T-helper 17 cell (primary cell): ENCODE measurements at regions not wholly inside any gene's neighbourhood (a gene's known extent, or its start where the extent isn't known, plus 50 kb on each side); places are given as distances from the start of the nearest gene placed in this dataset.

ENCODE experiments used
- ATAC-seq: fragments of 150-1000 bp; cut with Tn5 transposase; 2 replicates; pipeline ENCODE4 v1.10.0; 2021; ENCODE audit warnings: mild to moderate bottlenecking, moderate library complexity
- DNase-seq, 3 donors: peaks; one replicate each; pipeline versions ENCODE4 v3.0.0 to v3.0.0-alpha.2; 2020 to 2021
- H3K9me3 ChIP-seq: one replicate; pipeline ENCODE4 v1.7.0; 2013; ENCODE audit warnings: low read length, mild to moderate bottlenecking; ENCODE audit not compliant: control insufficient read depth, poor library complexity, severe bottlenecking
- H3K27ac Mint-ChIP-seq: one replicate; pipeline ENCODE4 v1.8.0; 2022; ENCODE audit warnings: mild to moderate bottlenecking, moderate library complexity, mixed read lengths
- H3K27me3 Mint-ChIP-seq: one replicate; pipeline ENCODE4 v1.8.0; 2022; ENCODE audit warnings: mixed read lengths
- H3K36me3 Mint-ChIP-seq: one replicate; pipeline ENCODE4 v1.8.0; 2022; ENCODE audit warnings: low read depth, mixed read lengths
- H3K4me1 Mint-ChIP-seq: one replicate; pipeline ENCODE4 v1.8.0; 2022; ENCODE audit warnings: mild to moderate bottlenecking, mixed read lengths
- H3K4me3 Mint-ChIP-seq: one replicate; pipeline ENCODE4 v1.8.0; 2022; ENCODE audit warnings: mild to moderate bottlenecking, moderate library complexity, mixed read lengths

GRCh38 chr11:69982690-69983570, 95.2 kb upstream of the ANO1 start:
- no peaks in the 10 kb centered on the region for H3K9me3 ChIP-seq
- DNase-seq (no peak), ATAC-seq (no peak)
- Mint-ChIP-seq H3K4me1 (no peaks in the 10 kb centered on the region), H3K36me3 (no peaks in the 10 kb centered on the region), H3K27me3 (peaks cover 69% of the 10 kb centered on the region), H3K27ac (no peak overlapping the region), H3K4me3 (no peak overlapping the region)

- no peak overlapping the region for H3K27ac Mint-ChIP-seq
Observed at GRCh38 chr11:69983571-69983877, 94.6 kb upstream of the ANO1 start.

GRCh38 chr11:69983897-69984438, 94.1 kb upstream of the ANO1 start:
- Mint-ChIP-seq H3K27ac (no peak overlapping the region), H3K4me1 (no peaks in the 10 kb centered on the region), H3K27me3 (peaks cover 73% of the 10 kb centered on the region), H3K4me3 (no peak overlapping the region), H3K36me3 (no peaks in the 10 kb centered on the region)
- H3K9me3 ChIP-seq: no peaks in the 10 kb centered on the region
- ATAC-seq: no peak
- no peak for DNase-seq

More at GRCh38 chr11:69983571-69983877, 94.6 kb upstream of the ANO1 start:
- ATAC-seq (no peak), DNase-seq (no peak)
- Mint-ChIP-seq H3K4me3 (no peak overlapping the region), H3K27me3 (peaks cover 73% of the 10 kb centered on the region), H3K36me3 (no peaks in the 10 kb centered on the region), H3K4me1 (no peaks in the 10 kb centered on the region)
- no peaks in the 10 kb centered on the region for H3K9me3 ChIP-seq

- H3K36me3 Mint-ChIP-seq: no peaks in the 10 kb centered on the region
- no peaks in the 10 kb centered on the region for H3K4me1 Mint-ChIP-seq
- ATAC-seq (no peak), DNase-seq (no peak)
- no peak overlapping the region for H3K27ac Mint-ChIP-seq
- H3K4me3 Mint-ChIP-seq: no peak overlapping the region
- H3K27me3 Mint-ChIP-seq: peaks cover 75% of the 10 kb centered on the region
- no peaks in the 10 kb centered on the region for H3K9me3 ChIP-seq
Observed at GRCh38 chr11:69984457-69985261, 93.5 kb upstream of the ANO1 start.

- H3K27me3 Mint-ChIP-seq: peaks cover 75% of the 10 kb centered on the region
- DNase-seq: no peak
- no peaks in the 10 kb centered on the region for H3K9me3 ChIP-seq
- H3K27ac Mint-ChIP-seq: no peak overlapping the region
- no peaks in the 10 kb centered on the region for H3K4me1 Mint-ChIP-seq
- H3K4me3 Mint-ChIP-seq: no peak overlapping the region
- H3K36me3 Mint-ChIP-seq: no peaks in the 10 kb centered on the region
- no peak for ATAC-seq
Observed at GRCh38 chr11:69985331-69985640, 92.8 kb upstream of the ANO1 start.

- Mint-ChIP-seq H3K27me3 (peaks cover 79% of the 10 kb centered on the region), H3K4me1 (no peaks in the 10 kb centered on the region), H3K27ac (no peak overlapping the region), H3K4me3 (no peak overlapping the region), H3K36me3 (no peaks in the 10 kb centered on the region)
- ATAC-seq (no peak), DNase-seq (no peak)
- H3K9me3 ChIP-seq: no peaks in the 10 kb centered on the region
Observed at GRCh38 chr11:69985641-69986439, 92.3 kb upstream of the ANO1 start.

GRCh38 chr11:69986440-69986787, 91.7 kb upstream of the ANO1 start:
- Mint-ChIP-seq H3K27me3 (peaks cover 83% of the 10 kb centered on the region), H3K4me3 (no peak overlapping the region), H3K27ac (no peak overlapping the region), H3K36me3 (no peaks in the 10 kb centered on the region), H3K4me1 (no peaks in the 10 kb centered on the region)
- H3K9me3 ChIP-seq: no peaks in the 10 kb centered on the region
- ATAC-seq (no peak), DNase-seq (no peak)

GRCh38 chr11:69986830-69987229, 91.3 kb upstream of the ANO1 start:
- Mint-ChIP-seq H3K27ac (no peak overlapping the region), H3K4me1 (no peaks in the 10 kb centered on the region), H3K27me3 (peaks cover 78% of the 10 kb centered on the region), H3K4me3 (no peak overlapping the region), H3K36me3 (no peaks in the 10 kb centered on the region)
- ATAC-seq (no peak), DNase-seq (no peak)
- H3K9me3 ChIP-seq: no peaks in the 10 kb centered on the region

GRCh38 chr11:69992026-69992425, 86.1 kb upstream of the ANO1 start:
- no peak for DNase-seq
- Mint-ChIP-seq H3K4me1 (no peaks in the 10 kb centered on the region), H3K36me3 (peaks cover 2% of the 10 kb centered on the region), H3K27ac (no peak overlapping the region), H3K27me3 (peaks cover 40% of the 10 kb centered on the region), H3K4me3 (no peak overlapping the region)
- no peak for ATAC-seq
- H3K9me3 ChIP-seq: no peaks in the 10 kb centered on the region

GRCh38 chr11:69992943-69993694, 85.0 kb upstream of the ANO1 start:
- H3K27me3 Mint-ChIP-seq: peaks cover 37% of the 10 kb centered on the region
- DNase-seq: no peak
- peaks cover 2% of the 10 kb centered on the region for H3K36me3 Mint-ChIP-seq
- ATAC-seq: no peak
- no peak overlapping the region for H3K4me3 Mint-ChIP-seq
- no peaks in the 10 kb centered on the region for H3K4me1 Mint-ChIP-seq
- no peaks in the 10 kb centered on the region for H3K9me3 ChIP-seq
- H3K27ac Mint-ChIP-seq: no peak overlapping the region

- Mint-ChIP-seq H3K27me3 (peaks cover 30% of the 10 kb centered on the region), H3K4me1 (no peaks in the 10 kb centered on the region), H3K27ac (no peak overlapping the region), H3K4me3 (no peak overlapping the region), H3K36me3 (peaks cover 2% of the 10 kb centered on the region)
- no peak for ATAC-seq
- DNase-seq: no peak
- H3K9me3 ChIP-seq: no peaks in the 10 kb centered on the region
Observed at GRCh38 chr11:69994810-69995209, 83.3 kb upstream of the ANO1 start.

GRCh38 chr11:69995697-69996096, 82.4 kb upstream of the ANO1 start:
- H3K4me1 Mint-ChIP-seq: no peaks in the 10 kb centered on the region
- ATAC-seq (no peak), DNase-seq (no peak)
- peaks cover 29% of the 10 kb centered on the region for H3K27me3 Mint-ChIP-seq
- no peaks in the 10 kb centered on the region for H3K9me3 ChIP-seq
- H3K4me3 Mint-ChIP-seq: no peak overlapping the region
- no peak overlapping the region for H3K27ac Mint-ChIP-seq
- peaks cover 2% of the 10 kb centered on the region for H3K36me3 Mint-ChIP-seq
